B cell (primary cell): ENCODE measurements at regions not wholly inside any gene's neighbourhood (a gene's known extent, or its start where the extent isn't known, plus 50 kb on each side); places are given as distances from the start of the nearest gene placed in this dataset.

Experiments
- ATAC-seq: fragments of 200-7000 bp; cut with Tn5 transposase; one replicate; pipeline ENCODE4 v1.10.0; 2021; ENCODE audit warnings: low read depth, mild to moderate bottlenecking, moderate number of reproducible peaks, moderate library complexity
- CTCF ChIA-PET: fragments of 350-600 bp; sonication (Branson Sonifier 250); formaldehyde crosslinking; loops from one replicate; lab custom pipeline; 2021; ENCODE audit warnings: antibody characterized with exemption, inconsistent platforms; lab: Charles Lee
- POLR2A ChIA-PET: fragments of 350-600 bp; sonication (Branson Sonifier 250); formaldehyde crosslinking; loops from one replicate; lab custom pipeline; 2021; ENCODE audit warnings: antibody characterized with exemption; lab: Charles Lee
- DNase-seq: peaks from one replicate; pipeline ENCODE4 v3.0.0; 2013
- H2AFZ ChIP-seq: 2 replicates; pipeline ENCODE4 v1.6.1; 2012; ENCODE audit warnings: mild to moderate bottlenecking, low read depth, low read length; ENCODE audit not compliant: insufficient read depth, poor library complexity, severe bottlenecking
- H3K27ac ChIP-seq, 2 donors: 1 replicate in 1 of 2; 2 replicates in 1 of 2; pipeline ENCODE4 v1.5.1; 2012 to 2013; ENCODE audit warnings: low read length in 2 of 2, mild to moderate bottlenecking in 2 of 2, moderate library complexity in 1 of 2
- H3K27me3 ChIP-seq, 4 experiments: fragments of 200-600 bp in 1 of 4; sonication (generic) in 1 of 4; replicated peaks in 1 of 4; 1 replicate in 2 of 4; 2 replicates in 2 of 4; pipeline versions ENCODE4 v1.6.1 to v1.7.0; 2013 to 2016; ENCODE audit warnings: low read length in 3 of 4, mild to moderate bottlenecking in 2 of 4, mixed read lengths in 1 of 4, moderate library complexity in 1 of 4; ENCODE audit not compliant: insufficient read depth in 4 of 4, control insufficient read depth in 3 of 4; ENCODE audit errors: control extremely low read depth in 1 of 4
- H3K36me3 ChIP-seq, 2 experiments: replicated peaks in 1 of 2; 1 replicate in 1 of 2; 2 replicates in 1 of 2; pipeline versions ENCODE4 v1.6.1 to v1.7.1; 2013; ENCODE audit warnings: low read length in 1 of 2; ENCODE audit not compliant: insufficient read depth in 2 of 2, control insufficient read depth in 1 of 2; ENCODE audit errors: control extremely low read depth in 1 of 2, extremely low read depth in 1 of 2
- H3K4me1 ChIP-seq, 2 donors: fragments of 200-600 bp in 1 of 2; sonication (generic) in 1 of 2; 1 replicate in 1 of 2; 2 replicates in 1 of 2; pipeline versions ENCODE4 v1.5.1 to v1.6.1; 2013 to 2017; ENCODE audit warnings: low read length in 2 of 2; ENCODE audit not compliant: control insufficient read depth in 2 of 2, insufficient read depth in 2 of 2
- H3K4me2 ChIP-seq: replicated peaks from 2 replicates; pipeline ENCODE3; 2012; ENCODE audit warnings: mild to moderate bottlenecking, low read depth, low read length; ENCODE audit not compliant: poor library complexity, severe bottlenecking
- H3K4me3 ChIP-seq, 5 experiments: fragments of 200-600 bp in 1 of 5; sonication (generic) in 1 of 5; 1 replicate in 3 of 5; 2 replicates in 2 of 5; pipeline versions ENCODE4 v1.5.1 to v1.7.0; 2011 to 2016; ENCODE audit warnings: low read length in 4 of 5, mild to moderate bottlenecking in 4 of 5, low read depth in 2 of 5, control low read depth in 1 of 5, moderate library complexity in 1 of 5; ENCODE audit not compliant: insufficient read depth in 1 of 5; ENCODE audit errors: control extremely low read depth in 1 of 5, extremely low read depth in 1 of 5
- H3K79me2 ChIP-seq: fragments of 200-600 bp; sonication (generic); one replicate; pipeline ENCODE4 v1.6.0; 2016; ENCODE audit warnings: low read length; ENCODE audit not compliant: control insufficient read depth, insufficient read depth
- H3K9ac ChIP-seq: fragments of 200-600 bp; sonication (generic); 2 replicates; pipeline ENCODE4 v1.6.1; 2017; ENCODE audit warnings: mild to moderate bottlenecking, low read length, moderate library complexity
- H3K9me3 ChIP-seq, 3 donors: one replicate each; pipeline versions ENCODE4 v1.6.1 to v1.7.1; 2013; ENCODE audit warnings: low read length in 2 of 3; ENCODE audit not compliant: control insufficient read depth in 2 of 3, insufficient read depth in 1 of 3; ENCODE audit errors: control extremely low read depth in 1 of 3
- H4K20me1 ChIP-seq: 2 replicates; pipeline ENCODE4 v1.6.0; 2012; ENCODE audit warnings: mild to moderate bottlenecking, low read length; ENCODE audit not compliant: insufficient read depth, control insufficient read depth, poor library complexity, severe bottlenecking
- H3K27ac Mint-ChIP-seq: one replicate; pipeline ENCODE4 v1.8.0; 2021; ENCODE audit warnings: mixed read lengths
- H3K27me3 Mint-ChIP-seq: one replicate; pipeline ENCODE4 v1.8.0; 2021; ENCODE audit warnings: mixed read lengths
- H3K4me1 Mint-ChIP-seq: one replicate; pipeline ENCODE4 v1.8.0; 2021; ENCODE audit warnings: mixed read lengths
- H3K4me3 Mint-ChIP-seq: one replicate; pipeline ENCODE4 v1.8.0; 2021; ENCODE audit warnings: mixed read lengths
- H3K9me3 Mint-ChIP-seq: one replicate; pipeline ENCODE4 v1.8.0; 2022; ENCODE audit warnings: mixed read lengths; ENCODE audit not compliant: insufficient read depth
- CTCF ChIP-seq: fragments of 200-600 bp; IDR thresholded peaks from one replicate; pipeline ENCODE4 v1.8.0; 2022; ENCODE audit warnings: antibody characterized with exemption, mild to moderate bottlenecking
- EZH2 ChIP-seq: IDR thresholded peaks from 2 replicates; pipeline ENCODE4 v1.6.1; 2012; ENCODE audit warnings: borderline replicate concordance, low read depth, mild to moderate bottlenecking, moderate library complexity, low read length; ENCODE audit not compliant: insufficient read depth, poor library complexity, severe bottlenecking
- WGBS: methylation state at CpG from one replicate; pipeline ENCODE4 v1.1.5; 2013; ENCODE audit warnings: missing lambda C conversion rate; ENCODE audit not compliant: insufficient coverage; 5-methylcytosine and 5-hydroxymethylcytosine counted together
- intact Hi-C: fragments of 100-400 bp; cut with micrococcal nuclease; formaldehyde crosslinking; loops from one replicate; pipeline ENCODE4 v1.10.0; 2022

- H3K27me3 Mint-ChIP-seq: no peaks in the 10 kb centered on the region
- Histone ChIP-seq H3K9me3 (no peaks in the 10 kb centered on the region), H3K4me1 (peaks cover 0 to 6% of the 10 kb centered on the region in 2 donors), H3K4me2 (no peak overlapping the region), H3K36me3 (no peaks in the 10 kb centered on the region), H3K79me2 (no peaks in the 10 kb centered on the region), H3K27ac (no peak overlapping the region), H3K27me3 (peaks cover 0 to 3% (median 0%) of the 10 kb centered on the region in 4 experiments), H2AFZ (no peak overlapping the region), H3K9ac (no peak overlapping the region), H4K20me1 (no peaks in the 10 kb centered on the region), H3K4me3 (no peak overlapping the region)
- H3K4me1 Mint-ChIP-seq: peaks cover 5% of the 10 kb centered on the region
- TF ChIP-seq CTCF (no peak), EZH2 (no peak)
- ChIA-PET POLR2A (no interaction called here), CTCF (interaction anchor here (1.2 kb wide), 1 partner anchor 9 kb away, joined by 3 read pairs; no protein-coding TSS in a partner anchor)
- no peak overlapping the region for H3K27ac Mint-ChIP-seq
- no CpG with 5 or more reads among the region's 3 CpGs for WGBS
- ATAC-seq (no peak), DNase-seq (no peak)
- no peaks in the 10 kb centered on the region for H3K9me3 Mint-ChIP-seq
- H3K4me3 Mint-ChIP-seq: no peak overlapping the region
- intact Hi-C loops: no loop called here
Measured at GRCh38 chr9:626596-626995, 214.9 kb upstream of the DMRT1 start.

- ChIA-PET POLR2A (no interaction called here), CTCF (interaction anchor here (1.2 kb wide), 1 partner anchor 10 kb away, joined by 3 read pairs; no protein-coding TSS in a partner anchor)
- H3K79me2 ChIP-seq: no peaks in the 10 kb centered on the region
- peaks cover 0 to 6% of the 10 kb centered on the region in 2 donors for H3K4me1 ChIP-seq
- no peak overlapping the region for H3K9ac ChIP-seq
- TF ChIP-seq EZH2 (no peak), CTCF (no peak)
- intact Hi-C loops: no loop called here
- H2AFZ ChIP-seq: no peak overlapping the region
- H3K36me3 ChIP-seq: no peaks in the 10 kb centered on the region
- H3K4me3 Mint-ChIP-seq: no peak overlapping the region
- peaks cover 5% of the 10 kb centered on the region for H3K4me1 Mint-ChIP-seq
- peaks cover 0 to 3% (median 0%) of the 10 kb centered on the region in 4 experiments for H3K27me3 ChIP-seq
- DNase-seq (no peak), ATAC-seq (no peak)
- H4K20me1 ChIP-seq: no peaks in the 10 kb centered on the region
- no peak overlapping the region for H3K4me2 ChIP-seq
- no peaks in the 10 kb centered on the region for H3K27me3 Mint-ChIP-seq
- H3K9me3 Mint-ChIP-seq: no peaks in the 10 kb centered on the region
- WGBS: no CpG with 5 or more reads among the region's 2 CpGs
- no peak overlapping the region for H3K27ac ChIP-seq
- no peak overlapping the region for H3K4me3 ChIP-seq
- H3K27ac Mint-ChIP-seq: no peak overlapping the region
- no peaks in the 10 kb centered on the region for H3K9me3 ChIP-seq
Measured at GRCh38 chr9:627336-627970, 214.0 kb upstream of the DMRT1 start.
